ENCODE measurements at regions not wholly inside any gene's neighbourhood (a gene's known extent, or its start where the extent isn't known, plus 50 kb on each side); places are given as distances from the start of the nearest gene placed in this dataset.

DNA sequence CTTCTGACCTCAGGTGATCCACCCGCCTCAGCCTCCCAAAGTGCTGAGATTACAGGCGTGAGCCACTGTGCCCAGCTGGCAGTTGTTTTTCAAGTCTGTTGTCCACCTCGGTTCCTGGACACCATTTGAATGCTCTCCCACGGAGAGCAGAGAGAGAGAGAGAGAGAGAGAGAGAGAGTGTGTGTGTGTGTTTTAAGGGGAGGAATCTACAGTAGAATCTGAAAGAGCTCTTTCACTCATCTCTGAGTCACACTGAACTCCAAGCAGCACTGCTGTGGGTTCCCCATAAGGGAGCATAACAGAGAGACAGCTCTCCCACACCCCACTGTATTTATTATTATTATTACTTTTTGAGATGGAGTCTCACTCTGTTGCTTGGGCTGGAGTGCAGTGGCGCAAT is 156.6 kb downstream of the RPLP1 start:
- TF ChIP-seq, protein P1, sequence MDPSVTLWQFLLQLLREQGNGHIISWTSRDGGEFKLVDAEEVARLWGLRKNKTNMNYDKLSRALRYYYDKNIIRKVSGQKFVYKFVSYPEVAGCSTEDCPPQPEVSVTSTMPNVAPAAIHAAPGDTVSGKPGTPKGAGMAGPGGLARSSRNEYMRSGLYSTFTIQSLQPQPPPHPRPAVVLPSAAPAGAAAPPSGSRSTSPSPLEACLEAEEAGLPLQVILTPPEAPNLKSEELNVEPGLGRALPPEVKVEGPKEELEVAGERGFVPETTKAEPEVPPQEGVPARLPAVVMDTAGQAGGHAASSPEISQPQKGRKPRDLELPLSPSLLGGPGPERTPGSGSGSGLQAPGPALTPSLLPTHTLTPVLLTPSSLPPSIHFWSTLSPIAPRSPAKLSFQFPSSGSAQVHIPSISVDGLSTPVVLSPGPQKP (IDR thresholded peaks at IDR 0.05; ENCODE audit: borderline replicate concordance, low read depth, low read length): no peak
- TF ChIP-seq, protein P2, sequence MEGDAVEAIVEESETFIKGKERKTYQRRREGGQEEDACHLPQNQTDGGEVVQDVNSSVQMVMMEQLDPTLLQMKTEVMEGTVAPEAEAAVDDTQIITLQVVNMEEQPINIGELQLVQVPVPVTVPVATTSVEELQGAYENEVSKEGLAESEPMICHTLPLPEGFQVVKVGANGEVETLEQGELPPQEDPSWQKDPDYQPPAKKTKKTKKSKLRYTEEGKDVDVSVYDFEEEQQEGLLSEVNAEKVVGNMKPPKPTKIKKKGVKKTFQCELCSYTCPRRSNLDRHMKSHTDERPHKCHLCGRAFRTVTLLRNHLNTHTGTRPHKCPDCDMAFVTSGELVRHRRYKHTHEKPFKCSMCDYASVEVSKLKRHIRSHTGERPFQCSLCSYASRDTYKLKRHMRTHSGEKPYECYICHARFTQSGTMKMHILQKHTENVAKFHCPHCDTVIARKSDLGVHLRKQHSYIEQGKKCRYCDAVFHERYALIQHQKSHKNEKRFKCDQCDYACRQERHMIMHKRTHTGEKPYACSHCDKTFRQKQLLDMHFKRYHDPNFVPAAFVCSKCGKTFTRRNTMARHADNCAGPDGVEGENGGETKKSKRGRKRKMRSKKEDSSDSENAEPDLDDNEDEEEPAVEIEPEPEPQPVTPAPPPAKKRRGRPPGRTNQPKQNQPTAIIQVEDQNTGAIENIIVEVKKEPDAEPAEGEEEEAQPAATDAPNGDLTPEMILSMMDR (conservative IDR thresholded peaks at IDR 0.05; ENCODE audit: low read depth, low read length): no peak
- TF ChIP-seq RAD21 (IDR thresholded peaks at IDR 0.05; ENCODE audit: low read length): no peak
